ENCODE measurements at regions not wholly inside any gene's neighbourhood (a gene's known extent, or its start where the extent isn't known, plus 50 kb on each side); places are given as distances from the start of the nearest gene placed in this dataset.
A peak's percentile ranks its signal among the peaks of the same experiment; 100 is the strongest.

GRCh38 chr3:111314181-111314873 lies 227.7 kb upstream of the CD96 start:
- DNase-seq = no peak

GRCh38 chr3:111314898-111315297 lies 227.1 kb upstream of the CD96 start:
- no peak for DNase-seq

GRCh38 chr3:111315930-111316587 lies 225.9 kb upstream of the CD96 start:
- no peak for DNase-seq

GRCh38 chr3:111318289-111318688 lies 223.7 kb upstream of the CD96 start:
- no peak for DNase-seq

- no peak for DNase-seq
These were observed 222.4 kb upstream of the CD96 start for GRCh38 chr3:111319598-111319997.

- no peak for DNase-seq
These were observed 220.2 kb upstream of the CD96 start for GRCh38 chr3:111321786-111322185.

- DNase-seq = no peak
These were observed 219.0 kb upstream of the CD96 start for GRCh38 chr3:111323019-111323418.

- no peak for DNase-seq
These were observed 217.8 kb upstream of the CD96 start for GRCh38 chr3:111324151-111324550.

GRCh38 chr3:111324645-111325044 lies 217.4 kb upstream of the CD96 start:
- DNase-seq = no peak

- no peak for DNase-seq
These were observed 216.8 kb upstream of the CD96 start for GRCh38 chr3:111325160-111325718.

GRCh38 chr3:111326144-111326995 lies 215.6 kb upstream of the CD96 start:
- no peak for DNase-seq

- DNase-seq = no peak
These were observed 210.7 kb upstream of the CD96 start for GRCh38 chr3:111331306-111331705.

GRCh38 chr3:111331912-111332311 lies 210.1 kb upstream of the CD96 start:
- DNase-seq = no peak

GRCh38 chr3:111332488-111333080 lies 209.4 kb upstream of the CD96 start:
- no peak for DNase-seq

- no peak for DNase-seq
These were observed 208.4 kb upstream of the CD96 start for GRCh38 chr3:111333642-111334041.

GRCh38 chr3:111335512-111336303 lies 206.3 kb upstream of the CD96 start:
- DNase-seq = no peak

GRCh38 chr3:111336511-111336910 lies 205.5 kb upstream of the CD96 start:
- no peak for DNase-seq

GRCh38 chr3:111338059-111338698 lies 203.8 kb upstream of the CD96 start:
- peak in 5 of 14 donors; percentile 2 to 31 (median 3) for DNase-seq

- no peak for DNase-seq
These were observed 203.0 kb upstream of the CD96 start for GRCh38 chr3:111339017-111339416.

- DNase-seq = no peak
These were observed 190.7 kb upstream of the CD96 start for GRCh38 chr3:111351334-111351733.

GRCh38 chr3:111352585-111352984 lies 189.4 kb upstream of the CD96 start:
- no peak for DNase-seq

Measured in C1 segment of cervical spinal cord (tissue), 14 donors.